H9 (cell line): ENCODE measurements at regions not wholly inside any gene's neighbourhood (a gene's known extent, or its start where the extent isn't known, plus 50 kb on each side); places are given as distances from the start of the nearest gene placed in this dataset.
A peak's percentile ranks its signal among the peaks of the same experiment; 100 is the strongest.

ENCODE experiments used
- DNase-seq: peaks from one replicate; pipeline ENCODE4 v3.0.0-alpha.2; 2017
- H2AFZ ChIP-seq: one replicate; pipeline ENCODE4 v1.6.1; 2013; ENCODE audit warnings: mild to moderate bottlenecking, low read length, control low read depth, moderate library complexity
- H2AK5ac ChIP-seq: 2 replicates; pipeline ENCODE4 v1.6.1; 2013; ENCODE audit warnings: low read length, control low read depth, mixed read lengths; ENCODE audit not compliant: insufficient read length
- H2BK120ac ChIP-seq: one replicate; pipeline ENCODE4 v1.6.1; 2013; ENCODE audit warnings: low read depth, mild to moderate bottlenecking, low read length, control low read depth, inconsistent platforms; ENCODE audit not compliant: poor library complexity, severe bottlenecking
- H2BK12ac ChIP-seq: 2 replicates; pipeline ENCODE4 v1.6.1; 2013; ENCODE audit warnings: low read length, control low read depth, mixed read lengths, low read depth; ENCODE audit not compliant: insufficient read length
- H2BK15ac ChIP-seq: 2 replicates; pipeline ENCODE4 v1.6.1; 2013; ENCODE audit warnings: low read depth, low read length, control low read depth
- H2BK20ac ChIP-seq: one replicate; pipeline ENCODE4 v1.6.1; 2013; ENCODE audit warnings: low read depth, mild to moderate bottlenecking, low read length, control low read depth, inconsistent platforms; ENCODE audit not compliant: poor library complexity, severe bottlenecking
- H2BK5ac ChIP-seq: 2 replicates; pipeline ENCODE4 v1.6.1; 2013; ENCODE audit warnings: low read length, control low read depth, mixed read lengths; ENCODE audit not compliant: insufficient read length
- H3K14ac ChIP-seq: 2 replicates; pipeline ENCODE4 v1.6.1; 2013; ENCODE audit warnings: low read length, control low read depth; ENCODE audit not compliant: insufficient read depth
- H3K18ac ChIP-seq: 2 replicates; pipeline ENCODE4 v1.6.1; 2013; ENCODE audit warnings: low read depth, mild to moderate bottlenecking, mixed read lengths, low read length, control low read depth; ENCODE audit not compliant: insufficient read length
- H3K23ac ChIP-seq: 2 replicates; pipeline ENCODE4 v1.6.1; 2013; ENCODE audit warnings: low read length, control low read depth, mixed read lengths, low read depth; ENCODE audit not compliant: insufficient read length
- H3K23me2 ChIP-seq: 2 replicates; pipeline ENCODE4 v1.6.1; 2013; ENCODE audit warnings: low read depth, mild to moderate bottlenecking, mixed read lengths, low read length, control low read depth; ENCODE audit not compliant: insufficient read length, poor library complexity, severe bottlenecking
- H3K27ac ChIP-seq: 2 replicates; pipeline ENCODE4 v1.5.1; 2013; ENCODE audit warnings: low read length, control low read depth, mixed read lengths, low read depth; ENCODE audit not compliant: insufficient read length
- H3K27me3 ChIP-seq: 2 replicates; pipeline ENCODE4 v1.6.1; 2013; ENCODE audit warnings: low read length, control low read depth, inconsistent platforms; ENCODE audit not compliant: insufficient read depth
- H3K4ac ChIP-seq: 2 replicates; pipeline ENCODE4 v1.6.1; 2013; ENCODE audit warnings: low read depth, mild to moderate bottlenecking, control low read depth, inconsistent platforms, low read length, moderate library complexity
- H3K4me1 ChIP-seq: 2 replicates; pipeline ENCODE4 v1.6.1; 2013; ENCODE audit warnings: low read length, control low read depth, inconsistent platforms; ENCODE audit not compliant: insufficient read depth
- H3K4me2 ChIP-seq: 2 replicates; pipeline ENCODE4 v1.6.1; 2013; ENCODE audit warnings: low read length, control low read depth, mixed read lengths; ENCODE audit not compliant: insufficient read length, insufficient read depth
- H3K56ac ChIP-seq: 2 replicates; pipeline ENCODE4 v1.6.1; 2013; ENCODE audit warnings: low read depth, mild to moderate bottlenecking, mixed read lengths, low read length, control low read depth; ENCODE audit not compliant: insufficient read length
- H3K79me1 ChIP-seq: 2 replicates; pipeline ENCODE4 v1.6.1; 2013; ENCODE audit warnings: low read depth, mild to moderate bottlenecking, moderate library complexity, low read length, control low read depth, inconsistent platforms; ENCODE audit not compliant: insufficient read depth, poor library complexity, severe bottlenecking
- H3K79me2 ChIP-seq: 2 replicates; pipeline ENCODE4 v1.6.1; 2013; ENCODE audit warnings: low read length, control low read depth, inconsistent platforms; ENCODE audit not compliant: insufficient read depth
- H3K9ac ChIP-seq: 2 replicates; pipeline ENCODE4 v1.6.1; 2013; ENCODE audit warnings: low read length, control low read depth, mixed read lengths; ENCODE audit not compliant: insufficient read length; ENCODE audit errors: extremely low read depth
- H3K9me3 ChIP-seq: one replicate; pipeline ENCODE4 v1.6.1; 2013; ENCODE audit warnings: low read depth, low read length, inconsistent platforms; ENCODE audit not compliant: control insufficient read depth
- H3T11ph ChIP-seq: one replicate; pipeline ENCODE4 v1.6.1; 2013; ENCODE audit warnings: mild to moderate bottlenecking, low read length, control low read depth, inconsistent platforms
- H4K20me1 ChIP-seq: one replicate; pipeline ENCODE4 v1.6.1; 2013; ENCODE audit not compliant: control insufficient read depth, insufficient read length, insufficient read depth
- H4K5ac ChIP-seq: 2 replicates; pipeline ENCODE4 v1.6.1; 2013; ENCODE audit warnings: low read depth, mild to moderate bottlenecking, mixed read lengths, low read length, control low read depth; ENCODE audit not compliant: insufficient read length
- H4K8ac ChIP-seq: replicated peaks from 2 replicates; pipeline ENCODE4 v1.6.1; 2013; ENCODE audit warnings: low read length, control low read depth, mixed read lengths, low read depth; ENCODE audit not compliant: insufficient read length
- H4K91ac ChIP-seq: 2 replicates; pipeline ENCODE4 v1.6.1; 2013; ENCODE audit warnings: low read depth, mild to moderate bottlenecking, moderate library complexity, mixed read lengths, low read length, control low read depth; ENCODE audit not compliant: insufficient read length
- H3K27ac Mint-ChIP-seq, 3 experiments: 2 replicates in 2 of 3; 3 replicates in 1 of 3; pipeline ENCODE4 v1.8.0; 2020 to 2021; ENCODE audit warnings: mixed read lengths in 3 of 3, mild to moderate bottlenecking in 1 of 3, moderate library complexity in 1 of 3
- H3K27me3 Mint-ChIP-seq: 2 replicates; pipeline ENCODE4 v1.8.0; 2021; ENCODE audit warnings: low read depth, mild to moderate bottlenecking, moderate library complexity, mixed read lengths
- H3K36me3 Mint-ChIP-seq, 3 experiments: 2 replicates in 2 of 3; 3 replicates in 1 of 3; pipeline ENCODE4 v1.8.0; 2020 to 2021; ENCODE audit warnings: low read depth in 3 of 3, mixed read lengths in 3 of 3; ENCODE audit not compliant: insufficient read depth in 1 of 3
- H3K4me1 Mint-ChIP-seq, 2 experiments: 2 replicates each; pipeline ENCODE4 v1.8.0; 2020; ENCODE audit warnings: mixed read lengths in 2 of 2
- H3K4me3 Mint-ChIP-seq, 2 experiments: 2 replicates in 1 of 2; 3 replicates in 1 of 2; pipeline ENCODE4 v1.8.0; 2020 to 2021; ENCODE audit warnings: mild to moderate bottlenecking in 2 of 2, mixed read lengths in 2 of 2, moderate library complexity in 1 of 2
- H3K9me3 Mint-ChIP-seq, 2 experiments: 2 replicates in 1 of 2; 3 replicates in 1 of 2; pipeline ENCODE4 v1.8.0; 2020; ENCODE audit warnings: mild to moderate bottlenecking in 2 of 2, mixed read lengths in 2 of 2, moderate library complexity in 1 of 2
- WGBS: extraction: QIAGEN DNeasy Blood & Tissue Kit; methylation state at CpG from one replicate; pipeline ENCODE4 v1.1.7; 2013; ENCODE audit warnings: missing lambda C conversion rate, low lambda C conversion rate, mixed read lengths; ENCODE audit not compliant: insufficient read length; ENCODE audit errors: extremely low coverage; 5-methylcytosine and 5-hydroxymethylcytosine counted together
- TF ChIP-seq, protein P1 (sequence below): fragments of 200-600 bp; sonication (generic); conservative IDR thresholded peaks from 3 replicates; pipeline ENCODE4 v1.8.0; 2021; ENCODE audit warnings: antibody characterized with exemption, mild to moderate bottlenecking

DNA sequence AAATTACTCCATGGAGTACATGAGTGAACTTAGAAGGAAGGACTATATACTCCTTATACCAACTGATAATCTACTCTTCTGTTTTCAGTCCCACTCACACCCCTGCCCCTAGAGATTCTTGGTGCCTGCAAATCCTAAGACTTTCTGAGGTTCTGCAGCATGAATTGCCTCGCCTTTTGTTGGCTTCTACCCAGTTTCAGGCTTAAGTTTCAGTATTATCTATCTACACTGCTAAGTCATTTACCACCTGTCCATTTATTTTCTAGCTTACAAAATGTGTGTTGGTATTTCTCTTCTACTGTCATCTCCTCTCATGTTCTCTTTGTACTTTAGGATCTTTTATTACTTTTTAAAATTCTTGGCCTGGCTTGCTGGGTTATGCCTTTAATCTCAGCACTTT lies 94.4 kb upstream of the AMOT start:
- no CpG with 5 or more reads among the region's 1 CpG for WGBS
- Histone ChIP-seq H4K8ac (no peak overlapping the region), H3K27me3 (no peaks in the 10 kb centered on the region), H3K23ac (no peak overlapping the region), H3K4ac (no peak overlapping the region), H4K20me1 (peaks cover 3% of the 10 kb centered on the region), H3T11ph (no peak overlapping the region), H3K79me2 (no peaks in the 10 kb centered on the region), H3K56ac (no peak overlapping the region), H2AK5ac (no peak overlapping the region), H3K9me3 (no peaks in the 10 kb centered on the region), H2AFZ (no peak overlapping the region), H2BK120ac (no peak overlapping the region), H3K18ac (no peak overlapping the region), H4K91ac (no peak overlapping the region), H2BK12ac (no peak overlapping the region), H3K27ac (no peak overlapping the region), H3K4me2 (no peak overlapping the region), H3K23me2 (no peaks in the 10 kb centered on the region), H3K14ac (no peak overlapping the region), H3K9ac (no peak overlapping the region), H4K5ac (no peak overlapping the region), H2BK15ac (no peak overlapping the region), H2BK5ac (no peak overlapping the region), H3K4me1 (peaks cover 9% of the 10 kb centered on the region; the same call in 1 of the 2 replicates), H2BK20ac (no peak overlapping the region), H3K79me1 (no peaks in the 10 kb centered on the region)
- H3K27me3 Mint-ChIP-seq, result peaks cover 2% of the 10 kb centered on the region; the same call in 1 of the 2 replicates
- H3K4me1 Mint-ChIP-seq, result peaks cover 32 to 33% of the 10 kb centered on the region in 2 experiments
- H3K27ac Mint-ChIP-seq, result peak overlapping the region in 1 of 3 experiments; percentile 65; a peak in 1 of 7 replicates
- no peak overlapping the region for H3K4me3 Mint-ChIP-seq
- DNase-seq, result no peak
- TF ChIP-seq, protein P1, sequence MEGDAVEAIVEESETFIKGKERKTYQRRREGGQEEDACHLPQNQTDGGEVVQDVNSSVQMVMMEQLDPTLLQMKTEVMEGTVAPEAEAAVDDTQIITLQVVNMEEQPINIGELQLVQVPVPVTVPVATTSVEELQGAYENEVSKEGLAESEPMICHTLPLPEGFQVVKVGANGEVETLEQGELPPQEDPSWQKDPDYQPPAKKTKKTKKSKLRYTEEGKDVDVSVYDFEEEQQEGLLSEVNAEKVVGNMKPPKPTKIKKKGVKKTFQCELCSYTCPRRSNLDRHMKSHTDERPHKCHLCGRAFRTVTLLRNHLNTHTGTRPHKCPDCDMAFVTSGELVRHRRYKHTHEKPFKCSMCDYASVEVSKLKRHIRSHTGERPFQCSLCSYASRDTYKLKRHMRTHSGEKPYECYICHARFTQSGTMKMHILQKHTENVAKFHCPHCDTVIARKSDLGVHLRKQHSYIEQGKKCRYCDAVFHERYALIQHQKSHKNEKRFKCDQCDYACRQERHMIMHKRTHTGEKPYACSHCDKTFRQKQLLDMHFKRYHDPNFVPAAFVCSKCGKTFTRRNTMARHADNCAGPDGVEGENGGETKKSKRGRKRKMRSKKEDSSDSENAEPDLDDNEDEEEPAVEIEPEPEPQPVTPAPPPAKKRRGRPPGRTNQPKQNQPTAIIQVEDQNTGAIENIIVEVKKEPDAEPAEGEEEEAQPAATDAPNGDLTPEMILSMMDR, result no peak
- H3K9me3 Mint-ChIP-seq, result no peaks in the 10 kb centered on the region
- no peaks in the 10 kb centered on the region for H3K36me3 Mint-ChIP-seq
